Thoracic aorta (tissue), 2 donors: ENCODE measurements at regions not wholly inside any gene's neighbourhood (a gene's known extent, or its start where the extent isn't known, plus 50 kb on each side); places are given as distances from the start of the nearest gene placed in this dataset.

ENCODE experiments used
- ATAC-seq: fragments of 150-250 bp; one replicate; pipeline ENCODE4 v1.8.0; 2017; ENCODE audit warnings: low read depth; ENCODE audit not compliant: insufficient number of reproducible peaks, low FRiP score
- DNase-seq: peaks from one replicate; pipeline ENCODE4 v3.0.0-alpha.2; 2020; ENCODE audit warnings: low spot score
- H3K27ac ChIP-seq, 2 donors: fragments of 200-600 bp; sonication (generic); 1 replicate in 1 of 2; 2 replicates in 1 of 2; pipeline ENCODE4 v1.5.1; 2016; ENCODE audit warnings: mild to moderate bottlenecking in 2 of 2, moderate library complexity in 2 of 2
- H3K27me3 ChIP-seq: fragments of 200-600 bp; sonication (generic); replicated peaks from 2 replicates; pipeline ENCODE4 v1.6.0; 2016; ENCODE audit warnings: mild to moderate bottlenecking; ENCODE audit not compliant: insufficient read depth
- H3K36me3 ChIP-seq: fragments of 200-600 bp; sonication (generic); one replicate; pipeline ENCODE4 v1.5.1; 2016
- H3K4me1 ChIP-seq, 2 donors: fragments of 200-600 bp; sonication (generic); 1 replicate in 1 of 2; 2 replicates in 1 of 2; pipeline versions ENCODE4 v1.5.1 to v1.6.0; 2016; ENCODE audit warnings: low read depth in 2 of 2, mild to moderate bottlenecking in 1 of 2; ENCODE audit not compliant: control insufficient read depth in 1 of 2
- H3K4me3 ChIP-seq: fragments of 200-600 bp; sonication (generic); 2 replicates; pipeline ENCODE4 v1.5.1; 2016; ENCODE audit warnings: mild to moderate bottlenecking
- H3K9me3 ChIP-seq: fragments of 200-600 bp; sonication (generic); 2 replicates; pipeline ENCODE4 v1.5.1; 2016
- CTCF ChIP-seq: fragments of 200-600 bp; sonication (generic); IDR thresholded peaks from one replicate; pipeline ENCODE4 v1.5.1; 2019; ENCODE audit warnings: antibody characterized with exemption

DNA sequence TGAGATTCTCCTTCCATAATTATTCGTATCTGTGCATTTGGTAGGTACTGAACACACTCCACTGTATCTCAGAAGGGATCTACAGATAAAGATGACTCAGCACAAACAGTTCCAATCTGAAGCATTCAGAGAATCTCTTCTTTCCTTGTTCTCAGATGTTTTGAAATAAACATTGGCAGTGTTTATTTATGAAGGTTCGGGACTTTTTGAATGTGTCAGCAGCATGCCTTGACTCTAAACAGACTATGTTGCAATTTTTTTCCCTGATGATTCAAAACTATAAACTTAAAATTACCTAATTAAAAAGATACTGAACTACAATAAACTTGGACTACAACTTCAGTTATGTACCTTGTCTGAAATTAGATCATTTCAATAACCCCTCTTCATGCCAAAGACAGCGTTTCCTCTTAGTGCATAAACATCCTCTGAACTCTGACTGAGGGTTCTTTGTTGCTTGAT lies 612.9 kb upstream of the TBL1XR1 start:
- Histone ChIP-seq H3K4me3 (no peak overlapping the region), H3K27ac (no peak overlapping the region), H3K9me3 (no peaks in the 10 kb centered on the region), H3K27me3 (no peaks in the 10 kb centered on the region), H3K36me3 (no peaks in the 10 kb centered on the region), H3K4me1 (peaks cover 10 to 47% of the 10 kb centered on the region in 2 donors)
- DNase-seq: no peak
- ATAC-seq: peak; percentile 19
- TF ChIP-seq CTCF: no peak

DNA sequence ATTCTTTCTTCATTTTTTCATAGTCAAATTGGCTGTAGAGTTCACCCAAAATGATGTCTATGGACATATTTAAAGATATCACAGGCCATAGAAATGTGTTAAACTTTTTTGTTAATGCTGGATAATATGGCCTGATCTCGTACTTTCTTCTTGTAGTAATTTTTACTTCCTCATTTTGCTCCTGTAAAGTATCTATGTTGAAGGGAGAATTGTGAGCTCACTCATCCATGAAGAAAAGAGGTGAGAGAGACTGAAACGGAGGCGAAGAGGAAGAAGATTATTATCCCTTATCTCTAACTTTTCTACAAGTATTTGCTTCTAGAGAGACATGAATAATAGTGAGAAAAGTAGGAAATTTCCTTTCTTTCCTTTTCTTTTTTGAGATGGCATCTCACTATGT lies 613.8 kb upstream of the TBL1XR1 start:
- no peak overlapping the region for H3K27ac ChIP-seq
- H3K4me3 ChIP-seq: no peak overlapping the region
- peaks cover 10 to 54% of the 10 kb centered on the region in 2 donors for H3K4me1 ChIP-seq
- H3K27me3 ChIP-seq: no peaks in the 10 kb centered on the region
- TF ChIP-seq CTCF: no peak
- ATAC-seq (no peak), DNase-seq (no peak)
- H3K36me3 ChIP-seq: no peaks in the 10 kb centered on the region
- no peaks in the 10 kb centered on the region for H3K9me3 ChIP-seq

GRCh38 chr3:177811835-177812234 lies 614.6 kb upstream of the TBL1XR1 start:
- peaks cover 10 to 61% of the 10 kb centered on the region in 2 donors for H3K4me1 ChIP-seq
- no peaks in the 10 kb centered on the region for H3K27me3 ChIP-seq
- no peak for TF ChIP-seq CTCF
- no peaks in the 10 kb centered on the region for H3K36me3 ChIP-seq
- H3K4me3 ChIP-seq: no peak overlapping the region
- no peaks in the 10 kb centered on the region for H3K9me3 ChIP-seq
- no peak for DNase-seq
- H3K27ac ChIP-seq: no peak overlapping the region
- no peak for ATAC-seq

GRCh38 chr3:177812492-177812891 lies 615.2 kb upstream of the TBL1XR1 start:
- no peak for ATAC-seq
- no peak for DNase-seq
- peak overlapping the region; percentile 18 to 56 for H3K27ac ChIP-seq

DNA sequence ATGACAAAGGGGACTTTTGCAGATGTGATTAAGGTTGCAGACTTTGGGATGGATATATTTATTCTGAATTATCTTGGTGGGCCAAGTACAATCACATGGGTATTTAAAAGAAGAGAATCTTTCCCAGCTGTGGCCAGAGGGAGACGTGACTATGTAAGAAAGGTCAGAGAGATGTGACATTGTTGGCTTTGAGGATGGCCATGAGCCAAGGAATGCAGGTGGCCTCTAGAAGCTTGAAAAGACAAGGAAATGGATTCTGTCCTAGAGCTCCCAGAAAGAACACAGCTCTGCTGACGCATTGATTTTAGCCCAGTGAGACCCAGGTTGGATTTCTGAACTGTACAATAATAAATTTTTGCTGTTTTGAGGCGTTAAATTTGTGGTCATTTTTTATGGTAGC lies 616.0 kb upstream of the TBL1XR1 start:
- ATAC-seq (no peak), DNase-seq (no peak)
- Histone ChIP-seq H3K4me3 (no peak overlapping the region), H3K36me3 (no peaks in the 10 kb centered on the region), H3K27ac (peak overlapping the region in 1 of 2 donors; percentile 56), H3K9me3 (no peaks in the 10 kb centered on the region), H3K27me3 (no peaks in the 10 kb centered on the region), H3K4me1 (peaks cover 10 to 67% of the 10 kb centered on the region in 2 donors)
- no peak for TF ChIP-seq CTCF

More at GRCh38 chr3:177812492-177812891, 615.2 kb upstream of the TBL1XR1 start:
- H3K9me3 ChIP-seq: no peaks in the 10 kb centered on the region
- H3K4me1 ChIP-seq: peaks cover 10 to 66% of the 10 kb centered on the region in 2 donors
- no peak overlapping the region for H3K4me3 ChIP-seq
- no peaks in the 10 kb centered on the region for H3K36me3 ChIP-seq
- TF ChIP-seq CTCF: no peak
- no peaks in the 10 kb centered on the region for H3K27me3 ChIP-seq
